Spleen (tissue), 11 donors: ENCODE measurements at regions not wholly inside any gene's neighbourhood (a gene's known extent, or its start where the extent isn't known, plus 50 kb on each side); places are given as distances from the start of the nearest gene placed in this dataset.

Source experiments
- DNase-seq: peaks from one replicate; pipeline ENCODE4 v3.0.0-alpha.2; 2020
- H3K27ac ChIP-seq, 8 donors: fragments of 200-600 bp; sonication (generic) in 7 of 8; 1 replicate in 4 of 8; 2 replicates in 4 of 8; pipeline versions ENCODE4 v1.5.0 to v1.8.0; 2016 to 2021; ENCODE audit warnings: inconsistent platforms in 4 of 8, mild to moderate bottlenecking in 4 of 8, moderate library complexity in 1 of 8
- H3K27me3 ChIP-seq, 7 donors: fragments of 200-600 bp; sonication (generic) in 6 of 7; replicated peaks in 1 of 7; 1 replicate in 4 of 7; 2 replicates in 3 of 7; pipeline versions ENCODE4 v1.5.0 to v1.8.0; 2016 to 2021; ENCODE audit warnings: inconsistent platforms in 3 of 7, mild to moderate bottlenecking in 1 of 7
- H3K36me3 ChIP-seq, 6 donors: fragments of 200-600 bp; sonication (generic) in 5 of 6; 1 replicate in 4 of 6; 2 replicates in 2 of 6; pipeline versions ENCODE4 v1.5.0 to v1.8.0; 2016 to 2021; ENCODE audit warnings: inconsistent platforms in 2 of 6
- H3K4me1 ChIP-seq, 6 donors: fragments of 200-600 bp; sonication (generic) in 5 of 6; 1 replicate in 3 of 6; 2 replicates in 3 of 6; pipeline versions ENCODE4 v1.5.0 to v1.8.0; 2016 to 2021; ENCODE audit warnings: inconsistent platforms in 3 of 6
- H3K4me3 ChIP-seq, 8 donors: fragments of 200-600 bp; sonication (generic) in 7 of 8; 1 replicate in 4 of 8; 2 replicates in 4 of 8; pipeline versions ENCODE4 v1.5.0 to v1.8.0; 2016 to 2021; ENCODE audit warnings: inconsistent platforms in 4 of 8, mild to moderate bottlenecking in 4 of 8, moderate library complexity in 2 of 8
- H3K9me3 ChIP-seq, 8 donors: fragments of 200-600 bp; sonication (generic) in 7 of 8; 1 replicate in 4 of 8; 2 replicates in 4 of 8; pipeline versions ENCODE4 v1.5.0 to v1.8.0; 2016 to 2021; ENCODE audit warnings: inconsistent platforms in 4 of 8
- CTCF ChIP-seq, 11 experiments: fragments of 200-600 bp in 7 of 11; fragments of 450-650 bp in 4 of 11; sonication (generic) in 4 of 11; IDR thresholded peaks in 8 of 11; conservative IDR thresholded peaks in 3 of 11; 1 replicate in 7 of 11; 2 replicates in 4 of 11; pipeline versions ENCODE4 v1.4.0 to v1.8.0; 2016 to 2021; ENCODE audit warnings: antibody characterized with exemption in 11 of 11, inconsistent platforms in 4 of 11, mild to moderate bottlenecking in 1 of 11
- POLR2A ChIP-seq, 3 donors: fragments of 450-650 bp; IDR thresholded peaks; one replicate each; pipeline ENCODE4 v1.5.1; 2017; ENCODE audit warnings: antibody characterized with exemption in 3 of 3, mild to moderate bottlenecking in 1 of 3
- POLR2AphosphoS5 ChIP-seq, 3 donors: sonication (generic); formaldehyde crosslinking; IDR thresholded peaks; one replicate each; pipeline ENCODE4 v1.5.1; 2017; ENCODE audit warnings: antibody characterized with exemption in 3 of 3
- WGBS, 5 donors: extraction: QIAGEN DNeasy Blood & Tissue Kit in 3 of 5; methylation state at CpG; one replicate each; pipeline versions ENCODE4 v1.1.5 to v1.1.7; 2013 to 2018; 5-methylcytosine and 5-hydroxymethylcytosine counted together
- intact Hi-C: fragments of 100-400 bp; cut with DNase I; formaldehyde crosslinking; loops from one replicate; pipeline ENCODE4 v1.15.0; 2023; ENCODE audit warnings: low total_unique reads
- donor health status: healthy with polysubstance abuse.
- donor health status: DM: no; HTN: no; CAD: no; lungs with moderate emphysema.
- donor health status: DM: no; HTN: no; CAD: no.
- donor health status: Bipolar disorder and iron deficiency.
- donor health status: healthy.
- donor health status: DM: no; HTN: no; CAD: no.
- donor health status: DM: yes; HTN: yes; CAD: no.

GRCh38 chr10:71127773-71128172 is 84.6 kb upstream of the UNC5B start:
- Histone ChIP-seq H3K4me3 (no peak overlapping the region), H3K9me3 (no peaks in the 10 kb centered on the region)

GRCh38 chr10:71128311-71128980 is 83.9 kb upstream of the UNC5B start:
- peaks cover 0 to 39% (median 0%) of the 10 kb centered on the region in 7 donors for H3K27me3 ChIP-seq
- TF ChIP-seq CTCF (IDR thresholded peaks at IDR 0.05 in 8 of 11, conservative IDR thresholded peaks at IDR 0.05 in 3 of 11) = no peak
- TF ChIP-seq POLR2AphosphoS5 (IDR thresholded peaks at IDR 0.05) = no peak
- no peak for DNase-seq
- WGBS, 5 donors = 12 to 29% (median 23%) methylated on average over 7 of the region's 7 CpGs
- peaks cover 0 to 28% (median 17%) of the 10 kb centered on the region in 6 donors for H3K4me1 ChIP-seq
- intact Hi-C loops = no loop called here
- H3K27ac ChIP-seq = no peak overlapping the region
- H3K36me3 ChIP-seq = no peaks in the 10 kb centered on the region
- no peak overlapping the region for H3K4me3 ChIP-seq
- no peaks in the 10 kb centered on the region for H3K9me3 ChIP-seq

More at GRCh38 chr10:71127773-71128172, 84.6 kb upstream of the UNC5B start:
- no peaks in the 10 kb centered on the region for H3K36me3 ChIP-seq
- TF ChIP-seq POLR2A (IDR thresholded peaks at IDR 0.05) (no peak), POLR2AphosphoS5 (IDR thresholded peaks at IDR 0.05) (no peak), CTCF (IDR thresholded peaks at IDR 0.05 in 8 of 11, conservative IDR thresholded peaks at IDR 0.05 in 3 of 11) (no peak)
- WGBS, 5 donors = 62 to 79% (median 68%) methylated on average over 3 of the region's 3 CpGs
- H3K4me1 ChIP-seq = peaks cover 0 to 26% (median 14%) of the 10 kb centered on the region in 6 donors
- intact Hi-C loops = no loop called here
- peaks cover 0 to 33% (median 0%) of the 10 kb centered on the region in 7 donors for H3K27me3 ChIP-seq
- no peak for DNase-seq
- H3K27ac ChIP-seq = no peak overlapping the region

- 80 to 94% (median 93%) methylated on average over 10 of the region's 10 CpGs for WGBS, 5 donors
- H3K27ac ChIP-seq = no peak overlapping the region
- H3K9me3 ChIP-seq = no peaks in the 10 kb centered on the region
- H3K4me3 ChIP-seq = no peak overlapping the region
- intact Hi-C loops = no loop called here
- TF ChIP-seq CTCF (IDR thresholded peaks at IDR 0.05 in 8 of 11, conservative IDR thresholded peaks at IDR 0.05 in 3 of 11) (no peak), POLR2A (IDR thresholded peaks at IDR 0.05) (no peak), POLR2AphosphoS5 (IDR thresholded peaks at IDR 0.05) (no peak)
- peaks cover 0 to 26% (median 0%) of the 10 kb centered on the region in 7 donors for H3K27me3 ChIP-seq
- DNase-seq = no peak
- no peaks in the 10 kb centered on the region for H3K36me3 ChIP-seq
- H3K4me1 ChIP-seq = peaks cover 0 to 28% (median 17%) of the 10 kb centered on the region in 6 donors
These were observed 81.3 kb upstream of the UNC5B start for GRCh38 chr10:71131096-71131495.

GRCh38 chr10:71131508-71132088 is 80.8 kb upstream of the UNC5B start:
- Histone ChIP-seq H3K36me3 (no peaks in the 10 kb centered on the region), H3K4me3 (no peak overlapping the region), H3K27ac (no peak overlapping the region), H3K27me3 (peaks cover 0 to 21% (median 0%) of the 10 kb centered on the region in 7 donors), H3K4me1 (peaks cover 0 to 28% (median 17%) of the 10 kb centered on the region in 6 donors), H3K9me3 (no peaks in the 10 kb centered on the region)
- 76 to 93% (median 78%) methylated on average over 4 of the region's 4 CpGs for WGBS, 5 donors
- intact Hi-C loops = no loop called here
- no peak for TF ChIP-seq CTCF (IDR thresholded peaks at IDR 0.05 in 8 of 11, conservative IDR thresholded peaks at IDR 0.05 in 3 of 11)
- no peak for TF ChIP-seq POLR2A (IDR thresholded peaks at IDR 0.05)
- TF ChIP-seq POLR2AphosphoS5 (IDR thresholded peaks at IDR 0.05) = no peak
- no peak for DNase-seq
